ENCODE measurements at regions not wholly inside any gene's neighbourhood (a gene's known extent, or its start where the extent isn't known, plus 50 kb on each side); places are given as distances from the start of the nearest gene placed in this dataset.
"Not testable (repeated sequence)": the region's sequence is repeated elsewhere in the genome, so short reads cannot be mapped to it uniquely, and the experiment has no call there.

- peak; percentile 36 for DNase-seq (ENCODE audit: low spot score)
These were observed 131.4 kb upstream of the ODAD2 start for GRCh38 chr10:28130267-28130666.

- DNase-seq (ENCODE audit: low spot score): no peak
These were observed 129.0 kb upstream of the ODAD2 start for GRCh38 chr10:28127881-28128280.

GRCh38 chr10:28125701-28126100 lies 126.8 kb upstream of the ODAD2 start:
- no peak for DNase-seq (ENCODE audit: low spot score)

GRCh38 chr10:28120795-28121194 lies 121.9 kb upstream of the ODAD2 start:
- no peak for DNase-seq (ENCODE audit: low spot score)

- DNase-seq (ENCODE audit: low spot score): no peak
These were observed 121.3 kb upstream of the ODAD2 start for GRCh38 chr10:28120043-28120749.

GRCh38 chr10:28118985-28119628 lies 120.2 kb upstream of the ODAD2 start:
- DNase-seq (ENCODE audit: low spot score): no peak

- DNase-seq (ENCODE audit: low spot score): no peak
These were observed 114.3 kb upstream of the ODAD2 start for GRCh38 chr10:28113202-28113601.

- no peak for DNase-seq (ENCODE audit: low spot score)
These were observed 112.8 kb upstream of the ODAD2 start for GRCh38 chr10:28111712-28112111.

GRCh38 chr10:28105561-28105960 lies 106.7 kb upstream of the ODAD2 start:
- DNase-seq (ENCODE audit: low spot score): no peak

- DNase-seq (ENCODE audit: low spot score): no peak
These were observed 98.8 kb upstream of the ODAD2 start for GRCh38 chr10:28097633-28098032.

- no peak for DNase-seq (ENCODE audit: low spot score)
These were observed 97.0 kb upstream of the ODAD2 start for GRCh38 chr10:28095791-28096378.

GRCh38 chr10:28094121-28094520 lies 95.2 kb upstream of the ODAD2 start:
- DNase-seq (ENCODE audit: low spot score): no peak

GRCh38 chr10:28091913-28092312 lies 93.0 kb upstream of the ODAD2 start:
- no peak for DNase-seq (ENCODE audit: low spot score)

- no peak for DNase-seq (ENCODE audit: low spot score)
These were observed 91.6 kb upstream of the ODAD2 start for GRCh38 chr10:28090506-28090905.

- peak; percentile 71 for DNase-seq (ENCODE audit: low spot score)
These were observed 90.6 kb upstream of the ODAD2 start for GRCh38 chr10:28089467-28089866.

- DNase-seq (ENCODE audit: low spot score): peak; percentile 71
These were observed 88.9 kb upstream of the ODAD2 start for GRCh38 chr10:28087661-28088351.

GRCh38 chr10:28085760-28086159 lies 86.9 kb upstream of the ODAD2 start:
- DNase-seq (ENCODE audit: low spot score): not testable (repeated sequence)

- DNase-seq (ENCODE audit: low spot score): no peak
These were observed 84.0 kb upstream of the ODAD2 start for GRCh38 chr10:28082885-28083284.

GRCh38 chr10:28082316-28082715 lies 83.4 kb upstream of the ODAD2 start:
- no peak for DNase-seq (ENCODE audit: low spot score)

GRCh38 chr10:28077889-28078288 lies 79.0 kb upstream of the ODAD2 start:
- peak; percentile 13 for DNase-seq (ENCODE audit: low spot score)

- DNase-seq (ENCODE audit: low spot score): no peak
These were observed 76.5 kb upstream of the ODAD2 start for GRCh38 chr10:28075424-28075823.

GRCh38 chr10:28072573-28072972 lies 73.7 kb upstream of the ODAD2 start:
- DNase-seq (ENCODE audit: low spot score): peak; percentile 24
